ENCODE measurements at regions not wholly inside any gene's neighbourhood (a gene's known extent, or its start where the extent isn't known, plus 50 kb on each side); places are given as distances from the start of the nearest gene placed in this dataset.
"Not testable (repeated sequence)": the region's sequence is repeated elsewhere in the genome, so short reads cannot be mapped to it uniquely, and the experiment has no call there.

DNA sequence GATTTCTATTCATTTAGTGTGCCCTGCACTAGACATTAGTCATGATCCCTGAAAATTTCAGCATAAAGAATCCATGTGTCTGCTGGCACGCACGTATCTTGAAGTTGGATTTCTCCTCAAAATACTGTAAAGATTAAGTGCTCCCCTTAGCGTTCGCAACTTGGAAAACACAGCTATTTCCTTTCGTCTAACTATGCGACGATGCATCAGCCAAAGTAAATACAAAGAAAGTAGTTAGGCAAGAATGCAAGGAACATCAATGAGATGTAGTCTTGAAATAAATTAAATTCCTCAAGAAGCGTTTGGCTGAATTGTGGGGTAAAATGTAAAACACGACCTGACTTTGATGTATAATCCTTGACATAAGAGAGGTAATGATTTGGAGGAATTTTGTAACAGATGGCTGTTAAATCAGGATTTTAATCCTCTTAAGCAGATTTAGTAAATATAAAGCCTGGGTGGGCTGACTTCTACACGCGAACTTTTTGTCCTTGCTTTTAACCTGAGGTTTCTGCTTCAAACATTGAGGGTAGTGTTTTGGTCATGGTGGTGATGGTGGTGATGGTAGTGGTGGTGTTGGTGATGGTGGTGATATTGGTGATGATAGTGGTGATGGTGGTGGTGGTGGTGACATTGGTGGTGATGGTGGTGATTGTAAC, 88.2 kb downstream of the FOXF2 start:
- no peak overlapping the region for H3K9ac ChIP-seq (ENCODE audit: extremely low read depth, low read length, poor library complexity, severe bottlenecking)
- DNase-seq = peak; percentile 31
- no peaks in the 10 kb centered on the region for H3K36me3 ChIP-seq (ENCODE audit: control insufficient read depth, insufficient read depth, low read length)
- Mint-ChIP-seq H3K9me3 (no peaks in the 10 kb centered on the region), H3K4me3 (no peak overlapping the region), H3K36me3 (ENCODE audit: low read depth) (no peaks in the 10 kb centered on the region), H3K4me1 (peaks cover 4% of the 10 kb centered on the region), H3K27me3 (ENCODE audit: insufficient read depth) (peaks cover 2% of the 10 kb centered on the region), H3K27ac (no peak overlapping the region)
- H3K4me1 ChIP-seq (ENCODE audit: control insufficient read depth, insufficient read depth, low read length) = no peaks in the 10 kb centered on the region
- H3K27me3 ChIP-seq (ENCODE audit: control insufficient read depth, insufficient read depth, low read length, poor library complexity, severe bottlenecking) = no peaks in the 10 kb centered on the region
- WGBS, 2 experiments (ENCODE audit: insufficient coverage in 1 of 2, insufficient read length in 1 of 2) = 88 to 89% methylated on average over 9 to 11 of the region's 11 CpGs
- H3K27ac ChIP-seq (ENCODE audit: low read depth, low read length) = no peak overlapping the region
- TF ChIP-seq, protein P1, sequence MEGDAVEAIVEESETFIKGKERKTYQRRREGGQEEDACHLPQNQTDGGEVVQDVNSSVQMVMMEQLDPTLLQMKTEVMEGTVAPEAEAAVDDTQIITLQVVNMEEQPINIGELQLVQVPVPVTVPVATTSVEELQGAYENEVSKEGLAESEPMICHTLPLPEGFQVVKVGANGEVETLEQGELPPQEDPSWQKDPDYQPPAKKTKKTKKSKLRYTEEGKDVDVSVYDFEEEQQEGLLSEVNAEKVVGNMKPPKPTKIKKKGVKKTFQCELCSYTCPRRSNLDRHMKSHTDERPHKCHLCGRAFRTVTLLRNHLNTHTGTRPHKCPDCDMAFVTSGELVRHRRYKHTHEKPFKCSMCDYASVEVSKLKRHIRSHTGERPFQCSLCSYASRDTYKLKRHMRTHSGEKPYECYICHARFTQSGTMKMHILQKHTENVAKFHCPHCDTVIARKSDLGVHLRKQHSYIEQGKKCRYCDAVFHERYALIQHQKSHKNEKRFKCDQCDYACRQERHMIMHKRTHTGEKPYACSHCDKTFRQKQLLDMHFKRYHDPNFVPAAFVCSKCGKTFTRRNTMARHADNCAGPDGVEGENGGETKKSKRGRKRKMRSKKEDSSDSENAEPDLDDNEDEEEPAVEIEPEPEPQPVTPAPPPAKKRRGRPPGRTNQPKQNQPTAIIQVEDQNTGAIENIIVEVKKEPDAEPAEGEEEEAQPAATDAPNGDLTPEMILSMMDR (conservative IDR thresholded peaks at IDR 0.05) = no peak
- H3K4me3 ChIP-seq (ENCODE audit: low read length) = no peak overlapping the region
- no peaks in the 10 kb centered on the region for H3K9me3 ChIP-seq (ENCODE audit: control insufficient read depth, low read length)

DNA sequence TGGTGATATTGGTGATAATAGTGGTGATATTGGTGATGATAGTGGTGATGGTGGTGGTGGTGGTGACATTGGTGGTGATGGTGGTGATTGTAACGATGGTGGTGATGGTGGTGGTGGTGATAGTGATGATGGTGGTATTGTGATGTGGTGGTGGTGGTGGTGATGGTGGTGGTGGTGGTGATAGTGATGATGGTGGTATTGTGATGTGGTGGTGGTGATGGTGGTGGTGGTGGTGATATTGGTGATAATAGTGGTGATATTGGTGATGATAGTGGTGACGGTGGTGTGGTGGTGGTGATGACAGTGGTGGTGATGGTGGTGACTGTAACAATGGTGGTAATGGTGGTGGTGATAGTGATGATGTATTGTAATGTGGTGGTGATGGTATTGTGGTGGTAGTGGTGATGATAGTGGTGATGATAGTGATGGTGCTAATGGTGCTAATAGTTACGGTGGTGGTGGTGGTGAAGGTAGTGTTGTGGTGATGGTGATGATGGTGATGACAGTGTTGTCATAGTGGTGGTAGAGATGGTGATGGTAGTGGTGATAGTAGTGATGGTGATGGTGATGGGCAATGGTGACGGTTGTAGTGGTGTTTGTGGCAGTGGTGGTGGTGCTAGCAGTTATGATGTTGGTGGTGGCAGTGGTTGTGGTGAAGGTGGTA, 88.9 kb downstream of the FOXF2 start:
- not testable (repeated sequence) for H3K4me1 ChIP-seq (ENCODE audit: control insufficient read depth, insufficient read depth, low read length); H3K9me3 ChIP-seq (ENCODE audit: control insufficient read depth, low read length); H3K4me3 ChIP-seq (ENCODE audit: low read length); H3K9ac ChIP-seq (ENCODE audit: extremely low read depth, low read length, poor library complexity, severe bottlenecking); H3K36me3 Mint-ChIP-seq (ENCODE audit: low read depth); DNase-seq; H3K4me1 Mint-ChIP-seq; H3K36me3 ChIP-seq (ENCODE audit: control insufficient read depth, insufficient read depth, low read length); H3K27me3 ChIP-seq (ENCODE audit: control insufficient read depth, insufficient read depth, low read length, poor library complexity, severe bottlenecking); H3K27me3 Mint-ChIP-seq (ENCODE audit: insufficient read depth); H3K27ac Mint-ChIP-seq; H3K27ac ChIP-seq (ENCODE audit: low read depth, low read length); H3K9me3 Mint-ChIP-seq; H3K4me3 Mint-ChIP-seq
- 96 to 100% methylated on average over 2 to 4 of the region's 4 CpGs for WGBS, 2 experiments (ENCODE audit: insufficient coverage in 1 of 2, insufficient read length in 1 of 2)

DNA sequence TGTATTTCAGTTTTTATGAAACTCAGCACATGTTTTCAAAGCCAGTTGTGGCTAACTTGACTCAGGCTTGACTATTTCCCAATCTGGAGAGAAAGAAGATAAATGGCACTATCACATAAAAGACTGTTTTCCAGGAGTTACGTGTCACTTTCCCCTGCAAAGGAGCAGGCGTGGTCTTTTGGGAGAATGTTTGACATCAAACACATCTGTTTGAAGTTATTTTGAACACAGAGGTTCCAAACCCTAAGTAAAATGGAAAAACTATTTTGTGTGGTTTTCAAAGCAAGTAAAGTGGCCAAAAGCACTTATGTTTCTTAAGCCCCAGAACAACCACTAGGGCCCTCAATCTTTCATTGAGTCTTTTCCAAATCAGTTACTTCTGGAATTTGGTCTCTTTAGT, 89.7 kb downstream of the FOXF2 start:
- 94 to 98% methylated on average over 2 of the region's 2 CpGs for WGBS, 2 experiments (ENCODE audit: insufficient coverage in 1 of 2, insufficient read length in 1 of 2)
- DNase-seq = no peak
- H3K36me3 Mint-ChIP-seq (ENCODE audit: low read depth) = no peaks in the 10 kb centered on the region
- TF ChIP-seq, protein P1 (conservative IDR thresholded peaks at IDR 0.05) = peak; percentile 54
- no peaks in the 10 kb centered on the region for H3K4me1 Mint-ChIP-seq
- H3K36me3 ChIP-seq (ENCODE audit: control insufficient read depth, insufficient read depth, low read length) = no peaks in the 10 kb centered on the region
- H3K9ac ChIP-seq (ENCODE audit: extremely low read depth, low read length, poor library complexity, severe bottlenecking) = no peak overlapping the region
- no peak overlapping the region for H3K4me3 ChIP-seq (ENCODE audit: low read length)
- H3K9me3 ChIP-seq (ENCODE audit: control insufficient read depth, low read length) = no peaks in the 10 kb centered on the region
- no peak overlapping the region for H3K27ac ChIP-seq (ENCODE audit: low read depth, low read length)
- no peaks in the 10 kb centered on the region for H3K9me3 Mint-ChIP-seq
- peaks cover 2% of the 10 kb centered on the region for H3K27me3 Mint-ChIP-seq (ENCODE audit: insufficient read depth)
- H3K4me1 ChIP-seq (ENCODE audit: control insufficient read depth, insufficient read depth, low read length) = no peaks in the 10 kb centered on the region
- no peak overlapping the region for H3K4me3 Mint-ChIP-seq
- H3K27ac Mint-ChIP-seq = no peak overlapping the region
- H3K27me3 ChIP-seq (ENCODE audit: control insufficient read depth, insufficient read depth, low read length, poor library complexity, severe bottlenecking) = no peaks in the 10 kb centered on the region
